ENCODE measurements at regions not wholly inside any gene's neighbourhood (a gene's known extent, or its start where the extent isn't known, plus 50 kb on each side); places are given as distances from the start of the nearest gene placed in this dataset.

GRCh38 chr5:157972579-157972978 is 113.6 kb upstream of the CLINT1 start:
- in situ Hi-C loops (cut with HindIII; ENCODE audit: extremely low pct_ligation_motif_present, low pct_unique_long_range_greater_than_20kb) (no loop called here), intact Hi-C loops (cut with micrococcal nuclease; ENCODE audit: unreplicated experiment) (no loop called here)
- ChIA-PET CTCF (ENCODE audit: low intra/inter-chr PET ratio, low total read pairs) (no interaction called here), POLR2A (no interaction called here)
- no peak for FAIRE-seq
- peaks cover 0 to 3% of the 10 kb centered on the region in 2 experiments; a peak in 1 of 5 replicates for H3K27me3 ChIP-seq (ENCODE audit: control insufficient read depth in 1 of 2, insufficient read depth in 2 of 2, low read length in 2 of 2)
- no peak for DNase-seq (ENCODE audit: low spot score)
- H3K4me3 ChIP-seq (replicated peaks in 1 of 3; ENCODE audit: insufficient read depth in 1 of 3, low read depth in 2 of 3, low read length in 3 of 3) = no peak overlapping the region
- BruUV-seq (replicated peaks) = no TSS peak
- no peaks in the 10 kb centered on the region for H3K4me1 ChIP-seq (ENCODE audit: insufficient read depth, low read length)
- H3K4me2 ChIP-seq (ENCODE audit: low read depth, low read length) = no peak overlapping the region
- H3K9ac ChIP-seq (ENCODE audit: insufficient read depth, low read depth, low read length) = no peak overlapping the region
- H3K36me3 ChIP-seq (replicated peaks in 1 of 2; ENCODE audit: control insufficient read depth in 1 of 2, insufficient read depth in 2 of 2, low read length in 2 of 2) = no peaks in the 10 kb centered on the region
- H2AFZ ChIP-seq (ENCODE audit: low read length) = no peak overlapping the region
- H4K20me1 ChIP-seq (ENCODE audit: insufficient read depth, low read length) = no peaks in the 10 kb centered on the region
- WGBS (ENCODE audit: low lambda C conversion rate) = 11% methylated on average over 3 of the region's 6 CpGs
- H3K79me2 ChIP-seq (ENCODE audit: insufficient read depth, low read length) = no peaks in the 10 kb centered on the region
- H3K27ac ChIP-seq (ENCODE audit: extremely low read length, insufficient read depth, low read length) = no peak overlapping the region
- no peak for ATAC-seq
- H3K9me3 ChIP-seq (ENCODE audit: low read length) = no peaks in the 10 kb centered on the region
- TF ChIP-seq PREB (CRISPR knock-in tag; IDR thresholded peaks at IDR 0.05) (no peak), ZNF232 (CRISPR knock-in tag; IDR thresholded peaks at IDR 0.05; ENCODE audit: borderline replicate concordance) (no peak), ZNF335 (CRISPR knock-in tag; IDR thresholded peaks at IDR 0.05) (no peak), ZNF550 (CRISPR knock-in tag; IDR thresholded peaks at IDR 0.05; ENCODE audit: borderline replicate concordance) (no peak), REXO4 (CRISPR knock-in tag; IDR thresholded peaks at IDR 0.05; ENCODE audit: borderline replicate concordance) (no peak), USF2 (IDR thresholded peaks at IDR 0.05; ENCODE audit: low read depth, low read length) (no peak), USF2 (CRISPR knock-in tag; IDR thresholded peaks at IDR 0.05; ENCODE audit: borderline replicate concordance) (no peak), NR2F1 (CRISPR knock-in tag; IDR thresholded peaks at IDR 0.05) (no peak), WIZ (CRISPR knock-in tag; IDR thresholded peaks at IDR 0.05) (no peak), ZNF562 (CRISPR knock-in tag; IDR thresholded peaks at IDR 0.05; ENCODE audit: borderline replicate concordance) (no peak), MAF1 (CRISPR knock-in tag; IDR thresholded peaks at IDR 0.05; ENCODE audit: borderline replicate concordance) (no peak), KDM5B (CRISPR knock-in tag; IDR thresholded peaks at IDR 0.05; ENCODE audit: borderline replicate concordance) (no peak), HIC2 (CRISPR knock-in tag; IDR thresholded peaks at IDR 0.05; ENCODE audit: low read depth) (no peak), ATF3 (CRISPR knock-in tag; IDR thresholded peaks at IDR 0.05) (no peak), ZNF740 (CRISPR knock-in tag; IDR thresholded peaks at IDR 0.05) (no peak), ZBTB34 (CRISPR knock-in tag; IDR thresholded peaks at IDR 0.05) (no peak), ARHGAP35 (CRISPR knock-in tag; IDR thresholded peaks at IDR 0.05; ENCODE audit: borderline replicate concordance) (no peak), CENPX (CRISPR knock-in tag; IDR thresholded peaks at IDR 0.05) (no peak), ELF3 (CRISPR knock-in tag; IDR thresholded peaks at IDR 0.05) (no peak)
